SK-N-MC (cell line): ENCODE measurements at regions not wholly inside any gene's neighbourhood (a gene's known extent, or its start where the extent isn't known, plus 50 kb on each side); places are given as distances from the start of the nearest gene placed in this dataset.

Source experiments
- EZH2 ChIP-seq: fragments of 200-600 bp; sonication (generic); IDR thresholded peaks from one replicate; pipeline ENCODE4 v1.6.1; 2017; ENCODE audit warnings: antibody characterized with exemption
- POLR2AphosphoS5 ChIP-seq: IDR thresholded peaks from 2 replicates; pipeline ENCODE4 v1.6.1; 2012; ENCODE audit warnings: mild to moderate bottlenecking, low read depth, low read length, borderline replicate concordance

DNA sequence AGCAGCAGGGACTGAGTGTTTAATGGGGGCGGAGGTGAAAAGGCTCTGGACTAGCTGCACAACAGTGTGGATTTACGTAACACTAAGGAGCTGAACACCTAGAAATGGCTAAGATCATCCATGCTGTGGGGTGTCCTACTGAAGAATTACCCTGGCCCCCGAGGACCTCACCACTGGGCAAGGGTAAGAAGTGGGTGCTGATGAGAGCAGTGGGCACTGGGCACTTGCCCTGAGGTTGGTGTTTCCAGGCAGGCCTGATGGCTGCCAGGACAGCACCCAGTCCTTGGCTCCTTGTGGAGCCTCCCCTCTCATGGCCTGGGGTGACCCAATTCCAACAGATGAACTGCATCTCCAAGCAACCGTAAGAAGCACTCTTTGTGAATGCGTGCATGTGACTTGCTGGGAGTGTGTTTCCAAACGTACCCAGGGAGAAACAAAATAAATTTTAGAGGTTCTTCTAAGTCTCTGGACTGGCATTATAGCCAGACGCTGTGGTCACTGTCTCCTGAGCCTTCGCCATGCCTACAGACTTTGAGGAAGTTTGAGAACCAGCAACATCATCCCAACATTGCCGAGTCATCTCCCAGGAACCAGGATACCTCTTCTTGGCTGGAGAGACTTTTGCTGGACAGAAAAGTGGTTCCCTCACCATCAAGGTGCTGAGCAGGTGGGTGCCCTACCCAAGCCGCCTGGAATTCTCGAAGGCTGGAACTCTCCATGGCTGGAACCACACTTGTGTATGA, 245.9 kb downstream of the ERMARD start:
- TF ChIP-seq POLR2AphosphoS5 (no peak), EZH2 (no peak)
